GM21528 (cell line): ENCODE measurements at regions not wholly inside any gene's neighbourhood (a gene's known extent, or its start where the extent isn't known, plus 50 kb on each side); places are given as distances from the start of the nearest gene placed in this dataset.
"Not testable (repeated sequence)": the region's sequence is repeated elsewhere in the genome, so short reads cannot be mapped to it uniquely, and the experiment has no call there.

Experiments used
- ATAC-seq: cut with Tn5 transposase; IDR thresholded peaks from one replicate; pipeline ENCODE4 v1.9.1; 2021; ENCODE audit warnings: mild to moderate bottlenecking, moderate library complexity; ENCODE audit not compliant: unreplicated experiment, low FRiP score

DNA sequence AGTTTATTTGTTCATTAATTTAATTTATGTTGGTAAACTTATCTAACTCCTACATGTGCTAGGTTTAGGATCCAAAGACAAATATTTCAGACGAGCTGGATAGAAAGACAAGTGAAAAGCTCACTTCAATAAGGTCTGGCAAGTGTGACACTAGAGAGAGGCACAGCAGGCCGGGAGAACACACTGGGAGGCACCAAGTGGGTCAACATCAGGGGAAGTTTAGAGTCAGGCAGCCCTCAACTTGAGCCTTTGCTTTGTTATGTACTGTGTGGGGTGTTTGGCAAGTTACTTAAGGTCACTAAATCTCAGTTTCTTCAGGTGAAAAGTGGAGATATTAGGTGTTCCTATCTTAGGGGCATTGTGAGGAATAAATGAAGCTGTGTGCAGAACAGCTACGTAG is 214.4 kb downstream of the PCSK1 start:
- ATAC-seq = no peak

DNA sequence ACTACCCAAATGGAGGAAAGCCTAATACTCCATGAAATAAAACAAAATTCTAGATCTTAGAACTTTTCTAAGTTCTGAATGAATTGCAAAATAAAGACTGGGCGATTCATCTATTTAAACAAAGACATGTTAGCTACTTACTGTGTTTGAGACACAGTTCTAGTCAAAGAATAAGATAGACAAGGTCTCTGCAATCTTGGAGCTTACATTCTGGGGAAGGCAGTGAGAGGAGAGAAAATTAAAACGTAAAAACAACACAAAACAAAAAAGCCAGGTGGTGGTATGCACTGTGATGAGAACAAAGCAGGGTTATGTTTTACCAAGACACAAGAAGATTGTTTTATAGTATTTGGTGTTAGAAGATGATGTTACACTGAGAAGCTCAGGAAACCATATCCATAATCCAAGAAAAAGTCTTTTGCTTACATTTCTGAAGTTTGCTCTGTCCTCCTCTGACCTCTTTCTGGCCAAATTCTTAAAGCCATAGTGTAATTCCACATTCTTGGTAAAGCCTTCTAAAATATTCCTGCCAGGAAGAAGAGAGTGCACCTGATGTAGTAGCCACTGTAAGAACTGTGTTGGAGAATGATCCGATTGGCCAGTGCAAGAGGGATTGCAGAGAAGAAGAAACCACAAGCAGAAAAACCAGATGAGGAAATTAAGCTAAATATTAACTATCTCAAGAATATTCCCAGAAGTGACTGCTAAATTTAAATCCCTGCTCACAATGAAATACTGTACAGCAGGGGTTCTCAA is 218.4 kb downstream of the PCSK1 start:
- ATAC-seq = no peak

- ATAC-seq = no peak
Measured at GRCh38 chr5:96209829-96210228, 223.2 kb downstream of the PCSK1 start.

- no peak for ATAC-seq
Measured at GRCh38 chr5:96207420-96207819, 225.6 kb downstream of the PCSK1 start.

- no peak for ATAC-seq
Measured at GRCh38 chr5:96203761-96204160, 229.3 kb downstream of the PCSK1 start.

- ATAC-seq = no peak
Measured at GRCh38 chr5:96201503-96201902, 231.5 kb downstream of the PCSK1 start.

DNA sequence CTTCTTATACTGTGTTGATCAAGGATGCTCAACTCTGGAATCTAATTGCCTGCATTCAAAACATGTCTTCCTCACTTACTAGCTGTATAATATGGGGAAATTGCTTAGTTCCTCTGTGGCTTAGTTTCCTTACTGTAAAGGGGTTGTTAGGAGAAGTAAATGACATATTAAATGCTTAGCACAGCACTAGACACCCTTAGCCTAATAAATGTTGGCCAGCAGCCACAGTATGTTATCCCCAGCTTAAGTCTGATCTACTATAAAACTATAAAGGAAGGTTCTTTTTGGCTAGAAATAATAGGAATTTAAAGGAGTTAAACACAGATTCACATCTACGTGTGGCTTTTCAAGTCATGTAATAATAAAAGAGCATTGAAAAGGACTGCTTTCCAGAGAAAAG is 232.4 kb downstream of the PCSK1 start:
- ATAC-seq = no peak

- ATAC-seq = no peak
Measured at GRCh38 chr5:96199713-96200183, 233.3 kb downstream of the PCSK1 start.

GRCh38 chr5:96198356-96199058 is 234.5 kb downstream of the PCSK1 start:
- no peak for ATAC-seq

GRCh38 chr5:96197767-96198166 is 235.3 kb downstream of the PCSK1 start:
- not testable (repeated sequence) for ATAC-seq

DNA sequence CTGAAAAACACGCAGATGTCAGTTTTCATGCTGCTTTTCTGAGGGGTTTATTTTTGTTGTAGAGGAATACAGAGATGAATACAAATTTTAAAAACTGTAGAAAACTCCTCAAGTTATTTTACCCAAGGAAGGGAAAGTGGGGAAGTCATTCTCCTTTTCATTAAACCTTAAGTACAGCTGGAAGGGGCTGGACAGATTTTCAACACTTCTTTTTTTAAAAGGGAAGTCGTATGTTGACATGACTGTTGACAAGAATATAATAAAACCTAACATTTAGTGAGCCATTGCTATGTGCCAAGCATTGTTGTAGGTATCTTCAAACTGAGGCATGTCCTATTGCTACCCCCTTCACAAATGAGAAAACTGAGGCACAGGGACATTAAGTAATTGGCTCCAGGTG is 235.7 kb upstream of the ELL2 start:
- no peak for ATAC-seq

- no peak for ATAC-seq
Measured at GRCh38 chr5:96196890-96197289, 235.2 kb upstream of the ELL2 start.

DNA sequence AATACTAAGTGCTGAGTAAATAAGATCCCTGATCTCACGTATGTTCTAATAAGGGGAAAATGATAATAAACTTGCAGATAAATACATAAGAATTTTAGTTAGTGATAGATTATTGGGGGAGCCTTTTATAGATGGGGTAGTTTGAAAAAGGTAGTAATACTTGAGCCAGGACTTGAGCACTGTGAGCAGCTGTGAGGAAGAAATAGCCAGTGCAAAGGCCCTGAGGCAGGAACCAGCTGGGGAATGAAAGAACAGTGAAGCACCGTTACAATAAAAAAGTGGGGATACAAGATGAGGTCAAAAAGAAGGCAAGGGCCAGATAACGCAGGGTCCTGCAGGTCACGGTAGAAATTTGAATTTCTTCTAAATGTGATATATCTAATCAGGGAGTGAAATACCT is 234.8 kb upstream of the ELL2 start:
- no peak for ATAC-seq

DNA sequence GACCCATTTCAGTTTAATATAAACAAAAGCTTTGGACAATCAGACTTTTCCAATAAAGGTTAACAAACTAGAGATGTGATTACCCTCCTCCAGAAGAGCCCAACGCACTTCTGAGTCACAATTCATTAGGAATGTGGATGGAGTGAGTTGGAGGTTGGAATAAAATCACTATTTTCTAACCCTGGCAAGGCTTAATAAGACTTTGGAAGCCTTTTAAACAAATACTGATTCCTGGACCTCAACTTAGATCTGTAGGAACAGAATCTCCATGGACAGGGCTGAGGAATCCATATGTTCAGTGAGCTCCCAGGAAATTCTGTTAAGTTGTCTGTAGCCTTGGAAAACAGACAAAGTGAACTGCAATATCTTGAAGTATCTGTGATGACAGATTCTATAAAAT is 233.5 kb upstream of the ELL2 start:
- ATAC-seq = no peak

- ATAC-seq = no peak
Measured at GRCh38 chr5:96194593-96194992, 232.9 kb upstream of the ELL2 start.

GRCh38 chr5:96193946-96194345 is 232.3 kb upstream of the ELL2 start:
- no peak for ATAC-seq

DNA sequence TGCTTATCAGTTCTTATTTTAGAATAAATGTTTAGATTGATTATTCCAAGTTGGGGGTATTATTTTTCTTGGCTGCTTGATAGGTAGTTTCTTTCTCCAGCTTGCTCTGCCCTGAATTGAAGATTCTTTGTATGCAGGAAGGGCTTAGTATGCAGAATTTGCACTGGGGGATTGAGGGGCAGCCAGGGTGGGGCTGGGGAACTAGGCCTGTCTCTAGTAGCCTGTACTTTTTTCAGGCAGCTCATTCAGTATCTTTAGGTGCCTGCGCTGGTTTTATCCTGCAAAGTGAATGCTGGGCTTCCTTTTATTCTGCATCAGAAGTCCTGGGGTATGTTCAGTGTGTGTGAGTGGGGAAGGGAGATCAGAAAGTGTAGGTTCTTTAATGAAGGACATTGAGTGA is 228.3 kb upstream of the ELL2 start:
- no peak for ATAC-seq

- no peak for ATAC-seq
Measured at GRCh38 chr5:96189028-96189826, 227.6 kb upstream of the ELL2 start.

- ATAC-seq = no peak
Measured at GRCh38 chr5:96187309-96188027, 225.8 kb upstream of the ELL2 start.

DNA sequence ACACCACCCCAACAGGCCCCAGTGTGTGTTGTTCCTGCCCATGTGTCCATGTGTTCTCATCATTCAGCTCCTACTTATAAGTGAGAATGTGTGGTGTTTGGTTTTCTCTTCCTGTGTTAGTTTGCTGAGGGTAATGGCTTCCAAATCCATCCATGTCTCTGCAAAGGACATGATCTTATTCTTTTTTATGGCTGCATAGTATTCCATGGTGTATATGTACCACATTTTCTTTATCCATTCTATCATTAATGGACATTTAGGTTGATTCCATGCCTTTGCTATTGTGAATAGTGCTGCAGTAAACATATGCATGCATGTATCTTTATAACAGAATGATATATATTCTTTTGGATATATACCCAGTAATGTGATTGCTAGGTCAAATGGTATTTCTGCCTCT is 222.9 kb upstream of the ELL2 start:
- not testable (repeated sequence) for ATAC-seq
